K562 (cell line): ENCODE measurements at regions not wholly inside any gene's neighbourhood (a gene's known extent, or its start where the extent isn't known, plus 50 kb on each side); places are given as distances from the start of the nearest gene placed in this dataset.

ENCODE experiments used
- ATAC-seq: fragments of 200-7000 bp; cut with Tn5 transposase; 3 replicates; pipeline ENCODE4 v1.9.1; 2020; ENCODE audit warnings: moderate library complexity
- BruUV-seq: library from RNA; stranded (reverse); fragments of 400-500 nt; replicated peaks from 2 replicates; lab custom pipeline; 2021; lab: Mats Ljungman, UMichigan
- CTCF ChIA-PET: fragments of 300-600 bp; formaldehyde crosslinking; extraction: SDS; loops from one replicate; lab custom pipeline; 2021; ENCODE audit warnings: low intra/inter-chr PET ratio; lab: Yijun Ruan, JAX
- POLR2A ChIA-PET: fragments of 300-600, 350-650 bp; sonication (Branson Sonifier 250); formaldehyde crosslinking; extraction: SDS; loops from one replicate; lab custom pipeline; 2021; ENCODE audit warnings: antibody characterized with exemption, inconsistent platforms; lab: Yijun Ruan, JAX
- DNase-seq, 4 experiments: peaks; one replicate each; pipeline versions ENCODE4 v3.0.0 to v3.0.0-alpha.2; 2011 to 2018; ENCODE audit warnings: low spot score in 3 of 4, mixed read lengths in 3 of 4; ENCODE audit errors: extremely low read depth in 1 of 4
- FAIRE-seq: peaks from 2 replicates; lab custom pipeline; 2011; peaks lifted over from hg19 to GRCh38; lab: Jason Lieb, UNC
- H2AFZ ChIP-seq: 2 replicates; pipeline ENCODE4 v1.6.0; 2011; ENCODE audit warnings: low read depth, low read length, control low read depth, inconsistent platforms
- H3K27ac ChIP-seq: fragments of 200-600 bp; 3 replicates; pipeline ENCODE4 v1.8.0; 2011; ENCODE audit warnings: low read depth, mild to moderate bottlenecking, control low read depth, inconsistent platforms, low read length, moderate library complexity, mixed read lengths; ENCODE audit errors: extremely low read depth
- H3K27me3 ChIP-seq, 2 experiments: fragments of 300-600 bp in 1 of 2; 2 replicates in 1 of 2; 3 replicates in 1 of 2; pipeline versions ENCODE4 v1.6.0 to v1.8.0; 2011; ENCODE audit warnings: inconsistent platforms in 2 of 2, low read length in 2 of 2, mild to moderate bottlenecking in 1 of 2, mixed read lengths in 1 of 2, moderate library complexity in 1 of 2; ENCODE audit not compliant: control insufficient read depth in 2 of 2, insufficient read depth in 2 of 2
- H3K36me3 ChIP-seq: fragments of 300-600 bp; 3 replicates; pipeline ENCODE4 v1.8.0; 2011; ENCODE audit warnings: mild to moderate bottlenecking, low read length, inconsistent platforms; ENCODE audit not compliant: control insufficient read depth, insufficient read depth
- H3K4me1 ChIP-seq, 2 experiments: fragments of 200-600 bp in 1 of 2; replicated peaks in 1 of 2; 2 replicates in 1 of 2; 3 replicates in 1 of 2; pipeline versions ENCODE4 v1.5.1 to v1.8.0; 2011; ENCODE audit warnings: inconsistent platforms in 2 of 2, low read length in 2 of 2, mild to moderate bottlenecking in 1 of 2, mixed read lengths in 1 of 2, moderate library complexity in 1 of 2; ENCODE audit not compliant: control insufficient read depth in 2 of 2, insufficient read depth in 2 of 2
- H3K4me2 ChIP-seq: 2 replicates; pipeline ENCODE4 v1.6.1; 2011; ENCODE audit warnings: low read length, control low read depth, inconsistent platforms, mixed read lengths; ENCODE audit not compliant: insufficient read depth
- H3K4me3 ChIP-seq: fragments of 200-600 bp; sonication (generic), shearing (Covaris generic); 2 replicates; pipeline ENCODE4 v1.5.1; 2016; ENCODE audit warnings: control low read depth, inconsistent platforms
- H3K79me2 ChIP-seq: fragments of 200-600 bp; 3 replicates; pipeline ENCODE4 v1.8.0; 2011; ENCODE audit warnings: low read length, inconsistent platforms; ENCODE audit not compliant: control insufficient read depth, insufficient read depth
- H3K9ac ChIP-seq, 2 experiments: 2 replicates each; pipeline versions ENCODE4 v1.6.0 to v1.6.1; 2011; ENCODE audit warnings: low read depth in 2 of 2, low read length in 2 of 2, control low read depth in 1 of 2, inconsistent platforms in 1 of 2, mild to moderate bottlenecking in 1 of 2, mixed read lengths in 1 of 2; ENCODE audit not compliant: insufficient read depth in 1 of 2
- H3K9me1 ChIP-seq: one replicate; pipeline ENCODE4 v1.6.0; 2011; ENCODE audit warnings: inconsistent platforms, mild to moderate bottlenecking, low read length, moderate library complexity; ENCODE audit not compliant: control insufficient read depth, insufficient read depth
- H3K9me3 ChIP-seq: replicated peaks from 2 replicates; pipeline ENCODE4 v1.5.1; 2011; ENCODE audit warnings: low read depth, low read length, inconsistent platforms; ENCODE audit not compliant: control insufficient read depth, insufficient read depth
- H4K20me1 ChIP-seq: replicated peaks from 2 replicates; pipeline ENCODE4 v1.6.1; 2011; ENCODE audit warnings: low read length, inconsistent platforms, mixed read lengths; ENCODE audit not compliant: control insufficient read depth, insufficient read depth
- ERF ChIP-seq: fragments of 450-650 bp; formaldehyde crosslinking; IDR thresholded peaks from 2 replicates; pipeline ENCODE4 v1.4.0; 2020; ENCODE audit warnings: mild to moderate bottlenecking, mixed read lengths
- ETV6 ChIP-seq, 3 experiments: fragments of 150-350 bp in 1 of 3; sonication (generic) in 1 of 3; formaldehyde crosslinking in 1 of 3; IDR thresholded peaks; 2 replicates each; pipeline versions ENCODE4 v1.6.1 to v1.8.0; 2014 to 2022; ENCODE audit warnings: borderline replicate concordance in 2 of 3, low read depth in 2 of 3, antibody characterized with exemption in 1 of 3, low read length in 1 of 3, mild to moderate bottlenecking in 1 of 3, missing genetic modification reagents in 1 of 3
- FIP1L1 ChIP-seq: fragments of 200-400 bp; formaldehyde crosslinking; IDR thresholded peaks from 2 replicates; pipeline ENCODE4 v1.6.1; 2018; ENCODE audit warnings: mild to moderate bottlenecking, low read depth, low read length; ENCODE audit not compliant: poor library complexity, severe bottlenecking
- HMGXB4 ChIP-seq: sonication (generic); formaldehyde crosslinking; IDR thresholded peaks from 2 replicates; pipeline ENCODE4 v1.8.1; 2023; ENCODE audit warnings: mild to moderate bottlenecking, missing genetic modification reagents
- KLF6 ChIP-seq: fragments of 250-450 bp; sonication (Bioruptor Pico); IDR thresholded peaks from 2 replicates; pipeline ENCODE4 v1.4.0; 2020; ENCODE audit warnings: mild to moderate bottlenecking, moderate library complexity, borderline replicate concordance
- MTA2 ChIP-seq: fragments of 450-650 bp; IDR thresholded peaks from 2 replicates; pipeline ENCODE4 v1.6.1; 2016; ENCODE audit warnings: low read depth
- MYNN ChIP-seq, 2 experiments: sonication (generic); formaldehyde crosslinking in 1 of 2; IDR thresholded peaks; 2 replicates each; pipeline versions ENCODE4 v1.5.0 to v1.6.1; 2016 to 2020; ENCODE audit warnings: antibody characterized with exemption in 1 of 2, missing genetic modification reagents in 1 of 2
- NBN ChIP-seq: fragments of 450-650 bp; IDR thresholded peaks from 2 replicates; pipeline ENCODE4 v1.6.1; 2016; ENCODE audit warnings: low read depth, mild to moderate bottlenecking
- PHF21A ChIP-seq: fragments of 450-650 bp; IDR thresholded peaks from 2 replicates; pipeline ENCODE4 v1.6.1; 2017; ENCODE audit warnings: low read depth, borderline replicate concordance
- SFPQ ChIP-seq: fragments of 200-400 bp; formaldehyde crosslinking; IDR thresholded peaks from 2 replicates; pipeline ENCODE4 v1.6.1; 2017; ENCODE audit warnings: mild to moderate bottlenecking, low read depth, low read length, moderate library complexity
- U2AF2 ChIP-seq: fragments of 200-400 bp; formaldehyde crosslinking; optimal IDR thresholded peaks from 2 replicates; pipeline ENCODE3; 2017; ENCODE audit warnings: low read depth, mild to moderate bottlenecking, low read length
- ZNF143 ChIP-seq: sonication (generic); formaldehyde crosslinking; IDR thresholded peaks from 2 replicates; pipeline ENCODE4 v1.9.0; 2022; ENCODE audit warnings: mild to moderate bottlenecking, missing genetic modification reagents
- ZNF449 ChIP-seq: fragments of 250-450 bp; sonication (Bioruptor Pico); IDR thresholded peaks from 2 replicates; pipeline ENCODE4 v1.8.0; 2022; ENCODE audit warnings: moderate library complexity, mild to moderate bottlenecking, inconsistent platforms
- WGBS: fragments of 100-300 bp; shearing (Covaris generic); methylation state at CpG from one replicate; pipeline ENCODE4 v1.1.6; 2016; ENCODE audit warnings: low coverage, mixed read lengths; ENCODE audit not compliant: insufficient coverage; ENCODE audit errors: missing lambda C conversion rate; 5-methylcytosine and 5-hydroxymethylcytosine counted together
- in situ Hi-C: fragments of 300-500 bp; cut with MboI; formaldehyde crosslinking; loops from 4 replicates; pipeline ENCODE4 v1.15.0; 2018; ENCODE audit warnings: inconsistent platforms, mixed read lengths
- intact Hi-C: fragments of 100-400 bp; cut with micrococcal nuclease; formaldehyde crosslinking; loops from 2 replicates; pipeline ENCODE4 v1.14.2; 2022

GRCh38 chr10:124266468-124267230, 152.1 kb downstream of the OAT start:
- Histone ChIP-seq H3K79me2 (no peaks in the 10 kb centered on the region), H3K27ac (no peak overlapping the region), H2AFZ (no peak overlapping the region), H3K4me3 (no peak overlapping the region), H3K9me1 (no peaks in the 10 kb centered on the region), H3K4me2 (no peak overlapping the region), H3K4me1 (no peaks in the 10 kb centered on the region; a peak in 1 of 5 replicates), H3K27me3 (peaks cover 0 to 13% of the 10 kb centered on the region in 2 experiments; a peak in 1 of 5 replicates), H4K20me1 (0 out of 2 replicates have a peak, but pooled peaks cover 4% of the 10 kb centered on the region), H3K36me3 (no peaks in the 10 kb centered on the region), H3K9ac (no peak overlapping the region), H3K9me3 (no peaks in the 10 kb centered on the region)
- FAIRE-seq (no peak), DNase-seq (no peak), ATAC-seq (no peak)
- in situ Hi-C loops, result loop anchor here (25.0 kb wide), 1 partner anchor 771 kb away; no protein-coding TSS in a partner anchor
- 0% methylated on average over 10 of the region's 15 CpGs for WGBS
- ChIA-PET CTCF (no interaction called here), POLR2A (interaction anchor here (0.6 kb wide), 1 partner anchor 7 kb away, joined by 3 read pairs; no protein-coding TSS in a partner anchor)
- intact Hi-C loops, result no loop called here
- BruUV-seq, result no TSS peak
- no peak for TF ChIP-seq FIP1L1
- TF ChIP-seq ZNF449 (CRISPR knock-in tag), result no peak
- no peak for TF ChIP-seq HMGXB4 (CRISPR knock-in tag)
- TF ChIP-seq U2AF2, result no peak
- TF ChIP-seq PHF21A, result no peak
- TF ChIP-seq SFPQ, result no peak
- TF ChIP-seq KLF6, result no peak
- no peak for TF ChIP-seq MYNN (IDR thresholded peaks at IDR 0.05)
- no peak for TF ChIP-seq MYNN (CRISPR knock-in tag; IDR thresholded peaks at IDR 0.05)
- TF ChIP-seq ETV6 (IDR thresholded peaks at IDR 0.05; ENCODE audit: borderline replicate concordance in 1 of 2, low read depth in 2 of 2, low read length in 1 of 2), result no peak
- TF ChIP-seq ETV6 (CRISPR knock-in tag; IDR thresholded peaks at IDR 0.05; ENCODE audit: borderline replicate concordance), result no peak
- TF ChIP-seq ERF, result no peak
- TF ChIP-seq ZNF143, result no peak
- TF ChIP-seq NBN, result no peak
- no peak for TF ChIP-seq MTA2
